ENCODE measurements at regions not wholly inside any gene's neighbourhood (a gene's known extent, or its start where the extent isn't known, plus 50 kb on each side); places are given as distances from the start of the nearest gene placed in this dataset.

DNA sequence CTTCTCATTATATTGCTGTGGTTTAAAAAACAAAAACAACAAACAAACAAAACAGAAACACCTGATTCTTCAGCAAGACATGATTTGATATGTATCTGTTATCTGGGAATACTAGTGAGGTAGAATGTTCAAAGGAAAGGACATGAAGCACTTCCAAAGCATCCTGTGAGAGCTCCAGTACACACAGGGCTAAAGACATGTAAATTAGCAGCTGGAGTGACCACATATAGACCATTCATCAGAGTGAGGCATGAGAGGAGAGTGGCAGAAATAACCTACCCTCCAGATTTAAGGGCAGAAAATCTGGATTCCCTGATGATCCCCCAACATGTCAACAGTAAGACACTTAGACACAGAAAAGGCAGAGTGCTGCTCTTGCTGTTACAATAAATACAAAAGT lies 260.5 kb upstream of the CHRM3 start:
- Histone ChIP-seq H3K4me2 (ENCODE audit: low read depth, low read length) (no peak overlapping the region), H4K20me1 (ENCODE audit: insufficient read depth, low read length) (no peaks in the 10 kb centered on the region)

GRCh38 chr1:239125027-239125426 lies 261.3 kb upstream of the CHRM3 start:
- no peak overlapping the region for H3K4me3 ChIP-seq (ENCODE audit: low read length)
- no peak overlapping the region for H3K4me2 ChIP-seq (ENCODE audit: low read depth, low read length)
- H4K20me1 ChIP-seq (ENCODE audit: insufficient read depth, low read length) = no peaks in the 10 kb centered on the region
- no peaks in the 10 kb centered on the region for H3K9me2 ChIP-seq (replicated peaks; ENCODE audit: insufficient read depth, low read length)
- no peaks in the 10 kb centered on the region for H3K27me3 ChIP-seq (replicated peaks; ENCODE audit: insufficient read depth, low read length)
- no peak overlapping the region for H3K27ac ChIP-seq (ENCODE audit: low read length)
- H2AFZ ChIP-seq (ENCODE audit: low read length) = no peak overlapping the region
- TF ChIP-seq EZH2phosphoT487 (IDR thresholded peaks at IDR 0.05; ENCODE audit: low read length) (no peak), EZH2 (optimal IDR thresholded peaks at IDR 0.05; ENCODE audit: low read depth, low read length) (no peak), CTCF (IDR thresholded peaks at IDR 0.05; ENCODE audit: low read length) (no peak)
- no peaks in the 10 kb centered on the region for H3K36me3 ChIP-seq (replicated peaks; ENCODE audit: insufficient read depth, low read length)
- no peaks in the 10 kb centered on the region for H3K79me2 ChIP-seq (ENCODE audit: low read length)
- 0 out of 2 replicates have a peak, but pooled peaks cover 3% of the 10 kb centered on the region for H3K4me1 ChIP-seq (ENCODE audit: low read length)
- H3K9ac ChIP-seq (ENCODE audit: low read length) = no peak overlapping the region
- no peaks in the 10 kb centered on the region for H3K9me3 ChIP-seq (replicated peaks; ENCODE audit: insufficient read depth, low read length)
- no peak for DNase-seq
- no peaks in the 10 kb centered on the region for H3F3A ChIP-seq (ENCODE audit: insufficient read depth, low read length)

More for the DNA sequence above, 260.5 kb upstream of the CHRM3 start:
- H3K4me3 ChIP-seq (ENCODE audit: low read length) = no peak overlapping the region
- TF ChIP-seq EZH2phosphoT487 (IDR thresholded peaks at IDR 0.05; ENCODE audit: low read length) (no peak), CTCF (IDR thresholded peaks at IDR 0.05; ENCODE audit: low read length) (no peak), EZH2 (optimal IDR thresholded peaks at IDR 0.05; ENCODE audit: low read depth, low read length) (no peak)
- no peak overlapping the region for H2AFZ ChIP-seq (ENCODE audit: low read length)
- no peaks in the 10 kb centered on the region for H3K79me2 ChIP-seq (ENCODE audit: low read length)
- DNase-seq = no peak
- no peaks in the 10 kb centered on the region for H3K36me3 ChIP-seq (replicated peaks; ENCODE audit: insufficient read depth, low read length)
- no peaks in the 10 kb centered on the region for H3F3A ChIP-seq (ENCODE audit: insufficient read depth, low read length)
- H3K9me3 ChIP-seq (replicated peaks; ENCODE audit: insufficient read depth, low read length) = no peaks in the 10 kb centered on the region
- H3K9me2 ChIP-seq (replicated peaks; ENCODE audit: insufficient read depth, low read length) = no peaks in the 10 kb centered on the region
- H3K27ac ChIP-seq (ENCODE audit: low read length) = no peak overlapping the region
- H3K27me3 ChIP-seq (replicated peaks; ENCODE audit: insufficient read depth, low read length) = no peaks in the 10 kb centered on the region
- H3K4me1 ChIP-seq (ENCODE audit: low read length) = 0 out of 2 replicates have a peak, but pooled peaks cover 9% of the 10 kb centered on the region
- H3K9ac ChIP-seq (ENCODE audit: low read length) = no peak overlapping the region

DNA sequence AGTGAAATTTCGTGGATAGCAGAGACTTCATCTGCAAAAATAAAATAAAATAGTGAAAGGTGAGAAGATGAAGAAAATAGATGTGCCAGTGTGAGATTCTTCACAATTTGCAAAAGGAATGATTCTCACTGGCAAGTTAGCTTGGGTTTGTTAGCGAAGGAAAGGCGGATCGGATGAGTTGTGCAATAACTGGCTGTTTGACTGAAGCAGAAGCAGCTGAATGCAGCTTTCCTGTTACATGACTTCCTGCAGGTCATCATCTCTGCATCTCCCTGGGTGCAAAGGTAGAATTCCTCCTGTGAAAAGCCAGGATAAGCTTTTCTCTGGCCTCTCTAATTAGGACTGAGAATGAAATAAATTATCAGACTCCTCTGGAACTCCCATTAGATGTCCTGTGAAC lies 263.1 kb upstream of the CHRM3 start:
- Histone ChIP-seq H3K36me3 (replicated peaks; ENCODE audit: insufficient read depth, low read length) (no peaks in the 10 kb centered on the region), H3K9ac (ENCODE audit: low read length) (no peak overlapping the region), H3K79me2 (ENCODE audit: low read length) (no peaks in the 10 kb centered on the region), H3K4me2 (ENCODE audit: low read depth, low read length) (no peak overlapping the region), H2AFZ (ENCODE audit: low read length) (no peak overlapping the region), H4K20me1 (ENCODE audit: insufficient read depth, low read length) (no peaks in the 10 kb centered on the region), H3K9me2 (replicated peaks; ENCODE audit: insufficient read depth, low read length) (no peaks in the 10 kb centered on the region), H3K4me3 (ENCODE audit: low read length) (no peak overlapping the region), H3K4me1 (ENCODE audit: low read length) (no peaks in the 10 kb centered on the region), H3F3A (ENCODE audit: insufficient read depth, low read length) (no peaks in the 10 kb centered on the region), H3K27me3 (replicated peaks; ENCODE audit: insufficient read depth, low read length) (no peaks in the 10 kb centered on the region), H3K27ac (ENCODE audit: low read length) (no peak overlapping the region), H3K9me3 (replicated peaks; ENCODE audit: insufficient read depth, low read length) (no peaks in the 10 kb centered on the region)
- TF ChIP-seq CTCF (IDR thresholded peaks at IDR 0.05; ENCODE audit: low read length) (no peak), EZH2phosphoT487 (IDR thresholded peaks at IDR 0.05; ENCODE audit: low read length) (no peak), EZH2 (optimal IDR thresholded peaks at IDR 0.05; ENCODE audit: low read depth, low read length) (no peak)
- DNase-seq = no peak

Measured in MM.1S (cell line).